HG03342 (cell line): ENCODE measurements at regions not wholly inside any gene's neighbourhood (a gene's known extent, or its start where the extent isn't known, plus 50 kb on each side); places are given as distances from the start of the nearest gene placed in this dataset.
"Not testable (repeated sequence)": the region's sequence is repeated elsewhere in the genome, so short reads cannot be mapped to it uniquely, and the experiment has no call there.

Experiments used
- ATAC-seq: cut with Tn5 transposase; IDR thresholded peaks from one replicate; pipeline ENCODE4 v1.9.1; 2021; ENCODE audit warnings: mild to moderate bottlenecking, moderate library complexity; ENCODE audit not compliant: unreplicated experiment

GRCh38 chr1:230591678-230592077 is 50.6 kb upstream of the COG2 start:
- no peak for ATAC-seq

- ATAC-seq, result no peak
Measured at GRCh38 chr1:230589951-230590350, 52.3 kb upstream of the COG2 start.

GRCh38 chr1:230588323-230588746 is 53.9 kb upstream of the COG2 start:
- no peak for ATAC-seq

GRCh38 chr1:230587061-230587460 is 55.2 kb upstream of the COG2 start:
- no peak for ATAC-seq

- ATAC-seq, result no peak
Measured at GRCh38 chr1:230584660-230585059, 57.6 kb upstream of the COG2 start.

- no peak for ATAC-seq
Measured at GRCh38 chr1:230581446-230582079, 60.7 kb upstream of the COG2 start.

GRCh38 chr1:230578616-230579015 is 63.7 kb upstream of the COG2 start:
- no peak for ATAC-seq

GRCh38 chr1:230577537-230577936 is 64.7 kb upstream of the COG2 start:
- no peak for ATAC-seq

- no peak for ATAC-seq
Measured at GRCh38 chr1:230575886-230576500, 66.3 kb upstream of the COG2 start.

- no peak for ATAC-seq
Measured at GRCh38 chr1:230574502-230574901, 67.8 kb upstream of the COG2 start.

GRCh38 chr1:230573658-230574057 is 68.6 kb upstream of the COG2 start:
- no peak for ATAC-seq

GRCh38 chr1:230572121-230573105 is 69.9 kb upstream of the COG2 start:
- ATAC-seq, result no peak

- no peak for ATAC-seq
Measured at GRCh38 chr1:230570724-230571360, 71.4 kb upstream of the COG2 start.

GRCh38 chr1:230569201-230569600 is 73.1 kb upstream of the COG2 start:
- ATAC-seq, result no peak

- no peak for ATAC-seq
Measured at GRCh38 chr1:230568676-230569075, 73.6 kb upstream of the COG2 start.

- ATAC-seq, result no peak
Measured at GRCh38 chr1:230568008-230568407, 74.3 kb upstream of the COG2 start.

- ATAC-seq, result no peak
Measured at GRCh38 chr1:230567221-230567575, 75.1 kb upstream of the COG2 start.

- ATAC-seq, result not testable (repeated sequence)
Measured at GRCh38 chr1:230566532-230567220, 75.6 kb upstream of the COG2 start.

GRCh38 chr1:230565141-230565540 is 77.1 kb upstream of the COG2 start:
- no peak for ATAC-seq

- no peak for ATAC-seq
Measured at GRCh38 chr1:230563591-230563990, 78.7 kb upstream of the COG2 start.

GRCh38 chr1:230561570-230561969 is 80.7 kb upstream of the COG2 start:
- ATAC-seq, result no peak
